Heart left ventricle (tissue), 16 donors: ENCODE measurements at regions not wholly inside any gene's neighbourhood (a gene's known extent, or its start where the extent isn't known, plus 50 kb on each side); places are given as distances from the start of the nearest gene placed in this dataset.

Source experiments
- ATAC-seq, 4 donors: fragments of 200-7000 bp; cut with Tn5 transposase; one replicate each; pipeline ENCODE4 v1.9.1; 2020 to 2022; ENCODE audit warnings: moderate library complexity in 4 of 4, mild to moderate bottlenecking in 3 of 4, moderate number of reproducible peaks in 1 of 4
- DNase-seq, 5 donors: peaks; one replicate each; pipeline ENCODE4 v3.0.0-alpha.2; 2020
- H3K27ac ChIP-seq, 12 donors: fragments of 200-600 bp; sonication (generic) in 4 of 12; one replicate each; pipeline versions ENCODE4 v1.5.0 to v1.8.0; 2016 to 2022; ENCODE audit warnings: mild to moderate bottlenecking in 2 of 12
- H3K27me3 ChIP-seq, 9 donors: fragments of 200-600 bp; sonication (generic) in 2 of 9; one replicate each; pipeline versions ENCODE4 v1.5.1 to v1.8.0; 2016 to 2022; ENCODE audit warnings: mild to moderate bottlenecking in 3 of 9
- H3K36me3 ChIP-seq, 9 donors: fragments of 200-600 bp; sonication (generic) in 2 of 9; one replicate each; pipeline versions ENCODE4 v1.5.0 to v1.8.0; 2018 to 2022; ENCODE audit warnings: mild to moderate bottlenecking in 2 of 9
- H3K4me1 ChIP-seq, 12 donors: fragments of 200-600 bp; sonication (generic) in 4 of 12; one replicate each; pipeline versions ENCODE4 v1.5.0 to v1.8.0; 2016 to 2022; ENCODE audit warnings: mild to moderate bottlenecking in 3 of 12
- H3K4me3 ChIP-seq, 12 donors: fragments of 200-600 bp; sonication (generic) in 4 of 12; one replicate each; pipeline versions ENCODE4 v1.5.0 to v1.8.0; 2017 to 2022; ENCODE audit warnings: mild to moderate bottlenecking in 9 of 12, moderate library complexity in 4 of 12
- H3K9me3 ChIP-seq, 12 donors: fragments of 200-600 bp; sonication (generic) in 4 of 12; one replicate each; pipeline versions ENCODE4 v1.5.0 to v1.8.0; 2016 to 2022; ENCODE audit warnings: mild to moderate bottlenecking in 1 of 12
- POLR2A ChIP-seq, 2 donors: fragments of 450-650 bp; IDR thresholded peaks; one replicate each; pipeline ENCODE4 v1.6.1; 2017; ENCODE audit warnings: antibody characterized with exemption in 2 of 2, mild to moderate bottlenecking in 2 of 2, moderate library complexity in 2 of 2
- WGBS, 4 donors: extraction: QIAGEN DNeasy Blood & Tissue Kit in 2 of 4; methylation state at CpG; one replicate each; pipeline versions ENCODE4 v1.1.5 to v1.1.7; 2013 to 2018; 5-methylcytosine and 5-hydroxymethylcytosine counted together
- intact Hi-C, 10 donors: fragments of 100-400 bp; cut with DNase I; formaldehyde crosslinking; loops; one replicate each; pipeline versions ENCODE4 v1.11.1 to v1.14.2; 2022
- TF ChIP-seq, protein P1 (sequence below), 12 donors: fragments of 200-600 bp; sonication (generic) in 4 of 12; IDR thresholded peaks; one replicate each; pipeline versions ENCODE4 v1.5.0 to v1.8.0; 2018 to 2022; ENCODE audit warnings: antibody characterized with exemption in 12 of 12, mild to moderate bottlenecking in 5 of 12
- donor health status: ischemic (EF 13 %, LVEDD 7.1; RV severe dilation, severe dysfunction).
- donor health status: healthy with polysubstance abuse.
- donor health status: DM: no; HTN: yes; CAD: no.
- donor health status: DM: no; HTN: no; CAD: no.
- donor health status: ischemic (EF 25% LVEDD 6.9; RV normal size, moderate dysfunction).
- donor health status: ischemic (EF 25% LVEDD 5.7; RV mildly dilated, moderate dysfunction).
- donor health status: healthy.
- donor health status: DM: yes; HTN: yes; CAD: no.
- donor health status: ischemic (EF 35%, LVEDD 5.7; RV mildly dilated, moderate dysfunction).
- donor health status: nonischemic (EF 11% LVEDD 7.7; RV severe dilation, severe dysfunction).
- donor health status: DM: yes; HTN: yes; CAD: no.
- donor health status: PGD.
- donor health status: ischemic (EF 29% LVEDD 5.4; RV normal size, mild dysfunction).
- donor health status: nonischemic (EF 23%, LVEDD 6.1; RV moderate dilation, normal function).

DNA sequence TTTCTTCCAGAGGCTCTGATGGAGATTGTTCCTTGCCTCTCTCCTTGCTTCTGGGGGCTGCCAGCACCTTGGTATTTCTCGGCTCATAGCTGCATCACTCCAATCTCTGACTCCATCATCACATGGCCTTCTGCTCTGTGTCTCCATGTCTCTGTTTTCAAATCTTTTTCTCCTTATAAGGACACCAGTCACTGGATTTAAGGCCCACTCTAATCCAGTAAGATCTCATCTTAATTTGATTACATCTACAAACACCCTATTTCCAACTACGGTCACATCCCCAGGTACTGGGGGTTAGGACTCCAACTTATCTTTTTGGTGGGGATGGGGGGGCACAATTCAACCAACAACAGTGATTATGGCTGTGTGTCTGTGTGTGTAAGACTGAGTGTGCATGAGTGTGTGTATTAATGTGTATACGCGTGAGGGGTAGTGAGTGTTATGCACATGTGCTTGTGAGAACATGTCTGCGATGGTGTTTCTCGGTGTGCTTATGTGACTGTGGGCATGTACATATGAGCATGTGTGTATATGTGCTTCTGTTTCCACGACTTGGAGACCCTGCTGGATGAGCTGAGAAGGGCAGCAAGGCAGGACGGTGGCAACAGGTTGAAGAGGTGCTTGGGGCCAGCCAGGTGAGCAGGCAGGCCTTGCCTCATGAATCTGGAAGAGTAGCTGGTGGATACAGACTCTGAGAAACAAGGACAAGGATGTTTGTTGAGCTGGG lies 130.5 kb downstream of the MRPL14 start:
- H3K36me3 ChIP-seq, result no peaks in the 10 kb centered on the region

DNA sequence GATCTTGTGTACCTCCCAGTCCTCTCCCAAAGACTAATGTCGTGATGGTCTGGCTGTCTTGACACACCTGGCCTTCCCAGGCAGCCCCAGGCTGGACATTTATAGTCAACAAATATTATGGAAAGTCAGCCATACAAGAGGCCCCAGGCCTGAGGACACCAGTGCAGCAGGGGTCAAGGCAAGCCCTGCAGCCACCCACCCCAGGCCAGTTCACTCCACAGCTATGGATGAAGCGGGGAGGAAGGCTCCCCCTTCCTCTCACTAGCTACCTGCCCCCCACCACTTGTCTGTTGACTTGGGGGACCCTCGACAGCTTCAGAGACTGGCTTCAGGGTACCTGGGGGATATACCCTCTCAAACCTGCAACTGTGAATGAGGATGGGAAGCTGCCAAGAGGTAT lies 132.1 kb downstream of the MRPL14 start:
- H3K27me3 ChIP-seq, result no peaks in the 10 kb centered on the region
- peaks cover 0 to 39% (median 15%) of the 10 kb centered on the region in 12 donors for H3K4me1 ChIP-seq
- TF ChIP-seq, protein P1, sequence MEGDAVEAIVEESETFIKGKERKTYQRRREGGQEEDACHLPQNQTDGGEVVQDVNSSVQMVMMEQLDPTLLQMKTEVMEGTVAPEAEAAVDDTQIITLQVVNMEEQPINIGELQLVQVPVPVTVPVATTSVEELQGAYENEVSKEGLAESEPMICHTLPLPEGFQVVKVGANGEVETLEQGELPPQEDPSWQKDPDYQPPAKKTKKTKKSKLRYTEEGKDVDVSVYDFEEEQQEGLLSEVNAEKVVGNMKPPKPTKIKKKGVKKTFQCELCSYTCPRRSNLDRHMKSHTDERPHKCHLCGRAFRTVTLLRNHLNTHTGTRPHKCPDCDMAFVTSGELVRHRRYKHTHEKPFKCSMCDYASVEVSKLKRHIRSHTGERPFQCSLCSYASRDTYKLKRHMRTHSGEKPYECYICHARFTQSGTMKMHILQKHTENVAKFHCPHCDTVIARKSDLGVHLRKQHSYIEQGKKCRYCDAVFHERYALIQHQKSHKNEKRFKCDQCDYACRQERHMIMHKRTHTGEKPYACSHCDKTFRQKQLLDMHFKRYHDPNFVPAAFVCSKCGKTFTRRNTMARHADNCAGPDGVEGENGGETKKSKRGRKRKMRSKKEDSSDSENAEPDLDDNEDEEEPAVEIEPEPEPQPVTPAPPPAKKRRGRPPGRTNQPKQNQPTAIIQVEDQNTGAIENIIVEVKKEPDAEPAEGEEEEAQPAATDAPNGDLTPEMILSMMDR (IDR thresholded peaks at IDR 0.05), result no peak
- no peak for TF ChIP-seq POLR2A (IDR thresholded peaks at IDR 0.05)
- H3K9me3 ChIP-seq, result no peaks in the 10 kb centered on the region
- ATAC-seq (no peak), DNase-seq (peak in 1 of 5 donors; percentile 48)
- H3K27ac ChIP-seq, result peak overlapping the region in 3 of 12 donors; percentile 92 to 98 (median 93)
- H3K36me3 ChIP-seq, result no peaks in the 10 kb centered on the region
- 86 to 94% (median 88%) methylated on average over 1 to 3 of the region's 3 CpGs for WGBS, 4 donors
- intact Hi-C loops, result no loop called here
- H3K4me3 ChIP-seq, result no peak overlapping the region

More for the DNA sequence above, 130.5 kb downstream of the MRPL14 start:
- TF ChIP-seq, protein P1 (IDR thresholded peaks at IDR 0.05), result no peak
- no peak for TF ChIP-seq POLR2A (IDR thresholded peaks at IDR 0.05)
- H3K27ac ChIP-seq, result no peak overlapping the region
- peaks cover 0 to 10% (median 0%) of the 10 kb centered on the region in 9 donors for H3K27me3 ChIP-seq
- DNase-seq, result peak in 1 of 5 donors; percentile 38
- 89 to 93% (median 91%) methylated on average over 8 of the region's 8 CpGs for WGBS, 4 donors
- ATAC-seq, result no peak
- intact Hi-C loops, result no loop called here
- H3K9me3 ChIP-seq, result no peaks in the 10 kb centered on the region
- no peak overlapping the region for H3K4me3 ChIP-seq
- H3K4me1 ChIP-seq, result peaks cover 0 to 28% (median 4%) of the 10 kb centered on the region in 12 donors

DNA sequence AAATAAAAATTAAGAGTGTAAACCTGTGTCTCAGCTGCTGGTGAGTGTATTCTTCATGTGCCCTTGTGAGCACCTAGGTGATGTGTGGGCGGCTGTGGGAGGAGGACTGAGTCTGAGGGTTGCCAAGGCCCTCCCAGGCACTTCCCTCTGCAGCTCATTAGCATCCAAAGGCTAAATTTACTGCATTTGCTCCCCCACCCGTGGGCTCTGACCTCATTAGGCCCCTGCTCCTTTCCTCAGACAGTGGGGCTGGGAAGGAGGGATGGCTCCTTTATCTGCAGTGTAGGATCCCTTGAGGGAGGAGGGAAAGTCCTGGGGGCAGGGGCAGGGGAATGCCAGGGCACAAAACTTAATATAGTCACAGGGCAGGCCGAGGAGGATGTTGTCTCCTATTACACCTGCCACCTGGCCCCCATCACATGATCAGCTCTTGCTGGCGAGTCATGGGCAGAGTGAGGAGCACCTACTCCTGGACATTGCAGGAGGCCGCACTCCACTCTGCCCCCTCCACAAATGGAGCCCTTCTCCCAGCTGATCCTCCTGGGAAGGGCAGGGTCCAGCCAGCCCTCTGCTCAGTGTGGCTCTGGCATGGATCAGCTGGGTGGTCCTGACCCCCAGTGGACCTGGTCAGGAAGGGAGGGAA lies 133.2 kb downstream of the MRPL14 start:
- H3K27ac ChIP-seq, result peak overlapping the region in 11 of 12 donors; percentile 62 to 98 (median 87)
- H3K27me3 ChIP-seq, result no peaks in the 10 kb centered on the region
- WGBS, 4 donors, result 43 to 59% (median 54%) methylated on average over 5 of the region's 5 CpGs
- TF ChIP-seq, protein P1 (IDR thresholded peaks at IDR 0.05), result no peak
- TF ChIP-seq POLR2A (IDR thresholded peaks at IDR 0.05), result no peak
- no peaks in the 10 kb centered on the region for H3K9me3 ChIP-seq
- H3K4me1 ChIP-seq, result peaks cover 0 to 48% (median 20%) of the 10 kb centered on the region in 12 donors
- intact Hi-C loops, result loop anchor here in 5 of 10 donors (2.0 to 5.0 kb wide), 4 partner anchors 39 to 222 kb away; partner anchors contain the start of gene VEGFA (in 4 of the 5)
- DNase-seq (peak in 2 of 5 donors; percentile 44 to 54), ATAC-seq (peak in 3 of 4 donors; percentile 18 to 31 (median 23))
- H3K4me3 ChIP-seq, result no peak overlapping the region
- H3K36me3 ChIP-seq, result no peaks in the 10 kb centered on the region
